Body of pancreas (tissue), 4 donors: ENCODE measurements at regions not wholly inside any gene's neighbourhood (a gene's known extent, or its start where the extent isn't known, plus 50 kb on each side); places are given as distances from the start of the nearest gene placed in this dataset.
A peak's percentile ranks its signal among the peaks of the same experiment; 100 is the strongest.
"Not testable (repeated sequence)": the region's sequence is repeated elsewhere in the genome, so short reads cannot be mapped to it uniquely, and the experiment has no call there.

Experiments used
- ATAC-seq: fragments of 150-250 bp; one replicate; pipeline ENCODE4 v1.9.1; 2016
- DNase-seq, 4 donors: peaks; one replicate each; pipeline ENCODE4 v3.0.0-alpha.2; 2019
- H3K27ac ChIP-seq, 4 donors: fragments of 200-600 bp; sonication (generic); 1 replicate in 3 of 4; 2 replicates in 1 of 4; pipeline versions ENCODE4 v1.5.1 to v1.6.1; 2016 to 2019; ENCODE audit warnings: mild to moderate bottlenecking in 1 of 4, mixed read lengths in 1 of 4, moderate library complexity in 1 of 4
- H3K27me3 ChIP-seq, 2 donors: fragments of 200-600 bp; sonication (generic); one replicate each; pipeline ENCODE4 v1.6.0; 2016; ENCODE audit warnings: mild to moderate bottlenecking in 1 of 2
- H3K36me3 ChIP-seq, 2 donors: fragments of 200-600 bp; sonication (generic); replicated peaks in 1 of 2; 2 replicates each; pipeline ENCODE4 v1.5.1; 2016; ENCODE audit warnings: low read depth in 2 of 2; ENCODE audit not compliant: insufficient read depth in 1 of 2
- H3K4me1 ChIP-seq: fragments of 200-600 bp; sonication (generic); one replicate; pipeline ENCODE4 v1.6.0; 2016
- H3K4me3 ChIP-seq, 2 donors: fragments of 200-600 bp; sonication (generic); 1 replicate in 1 of 2; 2 replicates in 1 of 2; pipeline ENCODE4 v1.5.1; 2016 to 2019
- H3K9me3 ChIP-seq, 3 donors: fragments of 200-600 bp; sonication (generic); 1 replicate in 2 of 3; 2 replicates in 1 of 3; pipeline ENCODE4 v1.5.1; 2016
- CTCF ChIP-seq, 7 experiments: fragments of 450-650 bp in 4 of 7; fragments of 200-600 bp in 3 of 7; sonication (generic) in 3 of 7; IDR thresholded peaks; one replicate each; pipeline ENCODE4 v1.5.1; 2016 to 2019; ENCODE audit warnings: antibody characterized with exemption in 7 of 7
- POLR2A ChIP-seq, 3 donors: fragments of 450-650 bp; IDR thresholded peaks; one replicate each; pipeline ENCODE4 v1.6.1; 2016; ENCODE audit warnings: antibody characterized with exemption in 3 of 3, mild to moderate bottlenecking in 2 of 3
- WGBS, 2 donors: methylation state at CpG; one replicate each; pipeline ENCODE4 v1.1.5; 2017; 5-methylcytosine and 5-hydroxymethylcytosine counted together
- intact Hi-C: fragments of 100-400 bp; cut with DNase I; formaldehyde crosslinking; loops from one replicate; pipeline ENCODE4 v1.15.1; 2023

GRCh38 chr1:182203191-182203875 is 141.8 kb upstream of the ZNF648 start:
- 25 to 39% methylated on average over 2 of the region's 2 CpGs for WGBS, 2 donors
- Histone ChIP-seq H3K4me1 (peaks cover 31% of the 10 kb centered on the region), H3K9me3 (no peaks in the 10 kb centered on the region), H3K27ac (no peak overlapping the region), H3K36me3 (no peaks in the 10 kb centered on the region), H3K4me3 (no peak overlapping the region), H3K27me3 (no peaks in the 10 kb centered on the region)
- no peak for TF ChIP-seq CTCF (IDR thresholded peaks at IDR 0.05)
- TF ChIP-seq POLR2A (IDR thresholded peaks at IDR 0.05) = no peak
- intact Hi-C loops = no loop called here
- DNase-seq (no peak), ATAC-seq (no peak)

- H3K27ac ChIP-seq, H3K36me3 ChIP-seq, H3K9me3 ChIP-seq, H3K27me3 ChIP-seq, intact Hi-C loops, H3K4me3 ChIP-seq, DNase-seq, ATAC-seq: not testable (repeated sequence)
- WGBS, 2 donors = 85 to 88% methylated on average over 7 of the region's 7 CpGs
- peaks cover 48% of the 10 kb centered on the region for H3K4me1 ChIP-seq
These were observed 140.0 kb upstream of the ZNF648 start for GRCh38 chr1:182201490-182201889.

GRCh38 chr1:182200025-182200812 is 138.7 kb upstream of the ZNF648 start:
- H3K27ac ChIP-seq = peak overlapping the region in 1 of 4 donors; percentile 9
- intact Hi-C loops = no loop called here

GRCh38 chr1:182198006-182198605 is 136.6 kb upstream of the ZNF648 start:
- H3K27me3 ChIP-seq = no peaks in the 10 kb centered on the region
- ATAC-seq = no peak
- intact Hi-C loops = no loop called here
- H3K27ac ChIP-seq = peak overlapping the region in 1 of 4 donors; percentile 45
- no peaks in the 10 kb centered on the region for H3K36me3 ChIP-seq
- H3K9me3 ChIP-seq = no peaks in the 10 kb centered on the region
- peaks cover 40% of the 10 kb centered on the region for H3K4me1 ChIP-seq
- no peak overlapping the region for H3K4me3 ChIP-seq
- no peak for DNase-seq
- TF ChIP-seq POLR2A (IDR thresholded peaks at IDR 0.05) (no peak), CTCF (IDR thresholded peaks at IDR 0.05) (peak in 1 of 7 experiments; percentile 22)
- 68 to 70% methylated on average over 4 of the region's 4 CpGs for WGBS, 2 donors

More at GRCh38 chr1:182200025-182200812, 138.7 kb upstream of the ZNF648 start:
- H3K4me3 ChIP-seq = no peak overlapping the region
- H3K4me1 ChIP-seq = peaks cover 40% of the 10 kb centered on the region
- ATAC-seq (no peak), DNase-seq (peak in 2 of 4 donors; percentile 19 to 29)
- no peaks in the 10 kb centered on the region for H3K9me3 ChIP-seq
- no peaks in the 10 kb centered on the region for H3K27me3 ChIP-seq
- 46 to 51% methylated on average over 4 of the region's 4 CpGs for WGBS, 2 donors
- no peak for TF ChIP-seq POLR2A (IDR thresholded peaks at IDR 0.05)
- TF ChIP-seq CTCF (IDR thresholded peaks at IDR 0.05) = no peak
- H3K36me3 ChIP-seq = no peaks in the 10 kb centered on the region
